ENCODE measurements at regions not wholly inside any gene's neighbourhood (a gene's known extent, or its start where the extent isn't known, plus 50 kb on each side); places are given as distances from the start of the nearest gene placed in this dataset.
"Not testable (repeated sequence)": the region's sequence is repeated elsewhere in the genome, so short reads cannot be mapped to it uniquely, and the experiment has no call there.

DNA sequence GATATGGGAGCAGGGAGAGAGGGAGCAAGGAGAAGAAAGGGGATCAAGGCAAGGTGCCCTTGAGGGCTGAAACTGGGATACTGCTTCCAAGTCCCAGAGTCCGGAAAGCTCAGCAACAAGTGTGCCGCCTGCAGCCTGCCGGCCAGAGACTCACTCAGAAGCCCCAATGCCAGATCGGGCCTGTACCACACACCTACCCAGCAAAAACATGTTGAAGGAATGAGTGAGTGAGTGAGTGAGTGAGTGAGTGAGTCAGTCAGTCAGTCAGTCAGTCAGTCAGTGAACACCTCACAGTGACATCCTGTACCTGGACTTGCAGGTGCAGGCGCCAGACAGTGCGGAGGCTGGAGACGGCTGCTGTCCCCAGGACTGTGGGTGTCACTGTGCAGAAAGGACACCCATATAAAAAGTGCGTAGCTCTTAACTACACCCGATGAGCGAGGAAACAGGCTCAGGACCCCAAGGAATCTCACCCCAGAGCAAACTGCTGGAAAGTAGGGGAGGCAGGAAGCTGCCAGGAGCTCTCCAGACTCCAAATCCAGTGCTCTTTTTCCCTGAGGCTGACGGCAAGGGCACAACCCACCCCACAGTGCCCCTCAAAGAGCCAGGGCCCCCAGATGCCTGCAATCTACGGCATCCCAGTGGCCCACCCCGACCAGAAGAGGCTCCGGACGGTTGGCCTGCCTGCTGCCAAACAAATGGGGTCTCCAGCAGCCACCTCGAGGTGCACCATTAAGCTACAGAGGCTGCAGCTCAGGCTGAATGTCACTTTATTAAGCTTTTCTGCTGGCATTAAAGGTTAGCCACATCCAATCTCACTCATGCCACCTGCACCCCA is 261.7 kb downstream of the NPHP4 start:
- no peak for DNase-seq

DNA sequence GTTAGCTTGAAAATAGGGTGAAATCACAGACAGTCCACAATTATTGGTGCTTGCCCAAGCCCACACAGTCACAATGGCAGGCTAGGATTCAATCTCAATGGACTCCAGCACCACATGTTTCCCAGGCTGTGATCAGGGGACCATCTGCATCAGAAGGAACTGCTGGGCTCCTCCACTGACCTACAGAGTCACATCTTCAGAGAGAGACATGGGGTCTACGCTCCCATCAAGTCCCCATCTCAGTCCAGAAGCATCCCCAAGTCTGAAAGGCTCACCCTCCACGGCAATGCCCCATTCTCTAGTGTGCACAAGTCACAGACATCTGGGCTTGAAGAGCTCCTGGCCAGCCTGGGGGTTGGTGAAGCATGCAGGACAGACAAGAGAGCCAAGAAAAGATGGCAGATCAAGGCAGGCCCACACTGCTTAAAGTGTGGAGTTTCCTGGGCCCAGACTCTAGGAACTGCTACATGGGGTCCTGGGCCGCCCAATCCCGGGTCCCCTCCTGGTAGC is 262.5 kb downstream of the NPHP4 start:
- no peak for DNase-seq

DNA sequence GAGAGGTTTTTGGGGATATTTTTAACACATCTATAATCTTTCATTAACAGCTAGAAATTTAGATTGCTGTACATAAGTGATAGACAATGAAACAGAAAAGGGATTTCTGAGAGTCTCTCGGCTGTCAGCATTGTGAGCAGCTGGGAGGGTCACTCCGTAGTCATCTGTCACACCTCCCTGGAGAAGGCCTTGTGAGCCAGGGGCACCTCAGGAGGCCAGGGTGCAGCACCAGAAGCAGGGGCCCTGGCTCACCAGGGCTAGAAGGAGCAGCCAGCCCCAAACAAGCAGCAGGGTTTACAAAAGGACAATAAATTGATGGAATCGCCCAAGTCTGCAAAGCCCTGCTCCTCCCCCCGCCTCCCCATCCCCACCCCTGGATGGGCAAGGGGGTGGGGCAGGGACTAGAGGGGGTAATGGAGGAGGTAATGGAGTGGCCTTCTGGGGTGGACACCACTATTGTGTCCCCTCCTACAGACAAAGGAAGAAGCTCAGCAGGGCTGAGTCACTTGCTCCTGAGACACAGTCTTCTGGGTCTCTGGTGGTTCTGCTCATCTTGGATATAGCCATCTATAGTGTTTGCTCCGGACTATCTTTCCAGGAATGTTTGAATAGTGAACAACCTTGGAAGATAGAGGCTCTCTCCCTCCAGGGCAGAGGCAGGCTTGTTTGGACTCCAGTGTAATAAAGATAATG is 263.4 kb downstream of the NPHP4 start:
- no peak for DNase-seq

DNA sequence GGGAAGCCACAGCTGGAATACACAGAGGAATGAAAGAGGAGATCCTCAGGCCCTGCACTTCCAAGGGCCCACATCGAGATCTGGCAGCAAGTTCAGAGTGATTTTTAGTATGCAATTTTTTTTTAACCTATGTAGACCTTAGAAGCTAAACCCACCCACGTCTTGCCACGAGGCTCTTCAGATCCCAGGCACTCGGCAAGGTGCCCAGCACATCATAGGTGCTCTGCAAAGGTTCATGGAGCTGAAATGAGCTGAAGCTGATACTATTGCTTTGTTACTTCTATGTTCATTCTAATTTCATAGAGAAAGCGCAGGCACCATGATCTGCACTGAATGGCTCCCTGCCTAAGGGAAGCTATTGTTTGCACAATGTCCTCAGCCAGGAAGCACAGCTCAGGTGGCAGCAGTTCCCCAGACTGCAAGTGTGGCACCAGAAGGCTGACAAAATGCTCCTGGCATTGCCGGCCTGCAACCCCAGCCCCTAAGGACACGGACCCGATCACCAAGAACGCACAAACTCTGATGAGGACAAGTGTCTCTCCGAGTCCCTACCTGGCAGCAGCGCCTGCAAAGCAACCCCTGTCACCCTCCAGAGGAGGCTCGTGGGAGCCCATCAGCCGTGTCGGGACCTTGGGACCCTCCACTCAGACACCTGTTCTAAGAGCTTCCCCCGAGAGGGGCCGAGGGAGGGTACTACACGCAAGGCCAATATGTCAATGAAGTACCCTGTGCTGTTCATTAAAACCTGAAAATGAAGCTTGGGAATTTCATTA is 264.2 kb downstream of the NPHP4 start:
- DNase-seq: no peak

DNA sequence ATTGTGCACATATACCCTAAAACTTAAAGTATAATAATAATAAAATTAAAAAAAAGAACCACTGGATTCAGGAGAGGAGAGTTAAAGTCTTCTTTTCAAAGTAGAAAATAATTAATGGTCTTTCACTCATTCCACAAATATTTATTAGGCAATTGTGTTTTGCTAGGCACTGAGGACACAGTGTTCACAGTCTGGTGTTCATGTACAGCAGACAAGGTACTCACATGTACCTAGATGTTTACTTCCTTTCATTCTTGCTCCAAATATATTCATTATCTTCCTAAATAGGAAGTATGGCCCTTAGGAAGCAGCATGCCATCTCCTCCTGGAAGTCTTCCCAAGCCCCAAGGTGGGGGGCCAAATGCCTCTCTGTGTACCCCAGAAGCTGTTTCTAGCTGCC is 265.0 kb downstream of the NPHP4 start:
- no peak for DNase-seq

DNA sequence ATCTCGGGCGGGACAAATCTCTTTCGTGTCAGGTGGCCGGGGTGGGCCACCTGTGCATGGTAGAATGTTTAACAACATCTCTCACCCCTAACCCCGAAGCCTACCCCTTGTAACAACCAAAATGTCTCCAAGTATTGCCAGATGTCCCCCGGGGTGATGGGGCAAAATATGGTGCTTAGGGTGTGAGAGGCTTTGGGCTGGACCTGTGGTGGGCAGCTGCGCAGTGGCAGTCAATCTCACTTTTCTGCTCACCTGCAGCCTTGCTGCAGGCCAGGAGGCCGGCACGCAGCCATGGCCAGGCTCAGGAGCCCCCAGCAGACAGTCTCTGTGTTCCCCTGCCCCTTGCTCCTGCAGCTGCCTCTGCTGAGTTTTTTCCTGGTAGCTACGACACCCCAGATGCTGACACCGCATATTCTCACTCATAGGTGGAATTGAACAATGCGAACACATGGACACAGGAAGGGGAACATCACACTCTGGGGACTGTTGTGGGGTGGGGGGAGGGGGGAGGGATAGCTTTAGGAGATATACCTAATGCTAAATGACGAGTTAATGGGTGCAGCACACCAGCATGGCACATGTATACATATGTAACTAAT is 265.5 kb downstream of the NPHP4 start:
- not testable (repeated sequence) for DNase-seq

DNA sequence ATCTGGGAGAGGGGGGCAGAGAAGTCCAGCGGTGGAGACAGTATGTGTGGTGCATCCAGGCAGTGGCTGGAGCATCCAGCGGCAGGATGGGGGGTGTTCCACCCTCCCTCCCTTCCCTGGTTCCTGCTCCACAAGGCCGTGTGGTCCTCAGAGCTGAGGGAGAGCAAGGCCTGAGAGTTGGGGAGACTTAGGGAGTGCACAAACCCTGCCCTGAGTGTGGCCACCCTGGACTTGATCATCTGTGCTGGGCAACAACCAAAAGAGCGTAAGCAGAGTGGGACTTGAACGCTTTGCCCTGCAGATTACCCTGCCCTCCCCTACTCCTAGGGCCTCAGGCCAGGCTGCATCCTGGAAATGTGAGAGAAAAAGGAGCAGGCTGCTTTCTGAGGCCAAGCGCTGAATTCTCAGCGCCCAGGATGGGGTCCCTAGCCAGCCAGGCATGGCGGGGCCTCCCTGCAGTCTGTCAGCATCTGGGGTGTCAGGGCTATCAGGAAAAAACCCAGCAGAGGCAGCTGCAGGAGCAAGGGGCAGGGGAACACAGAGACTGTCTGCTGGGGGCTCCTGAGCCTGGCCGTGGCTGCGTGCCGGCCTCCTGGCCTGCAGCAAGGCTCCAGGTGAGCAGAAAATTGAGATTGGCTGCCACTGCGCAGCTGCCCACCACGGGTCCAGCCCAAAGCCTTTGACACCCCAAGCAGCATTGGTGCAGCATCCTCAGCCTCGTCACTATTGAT is 266.2 kb downstream of the NPHP4 start:
- DNase-seq: no peak

DNA sequence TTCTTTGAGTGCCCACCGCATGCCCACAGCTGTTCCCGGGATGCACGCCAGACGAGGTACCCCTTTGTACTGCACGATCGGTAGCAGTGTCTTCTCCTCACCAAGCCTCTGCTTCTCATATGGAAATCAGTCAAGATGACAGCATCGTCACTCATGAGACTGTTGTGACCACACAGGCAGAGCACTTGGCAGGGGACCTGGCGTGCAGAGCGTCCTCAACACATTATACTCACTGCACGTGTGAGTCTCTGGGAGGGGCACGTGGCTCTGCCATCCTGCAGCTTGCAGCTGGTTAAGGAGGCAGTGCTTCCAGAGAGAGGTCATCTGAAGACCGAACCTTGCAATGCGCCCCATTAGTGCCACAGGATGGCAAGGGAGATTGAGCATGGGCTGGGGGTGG is 266.8 kb downstream of the NPHP4 start:
- DNase-seq: no peak

DNA sequence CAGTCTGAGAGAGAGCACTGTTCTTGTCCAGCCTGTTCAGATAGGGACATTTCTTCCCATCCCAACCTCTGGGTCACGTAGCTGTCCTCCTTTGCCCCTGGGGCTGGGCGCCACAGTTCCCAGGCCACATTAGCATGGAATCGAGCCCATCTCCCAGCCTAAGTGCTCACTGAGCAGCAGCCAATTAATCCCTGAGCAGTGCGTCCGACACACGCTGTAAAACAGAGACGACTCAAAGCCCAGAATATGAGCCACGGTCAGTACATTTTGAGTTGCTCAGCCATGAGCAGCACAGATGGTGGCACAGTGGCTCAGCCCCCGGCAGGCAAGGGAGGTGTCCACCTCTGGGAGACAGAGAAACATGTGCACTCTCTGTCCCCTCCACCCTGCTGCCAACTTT is 267.4 kb downstream of the NPHP4 start:
- no peak for DNase-seq

DNA sequence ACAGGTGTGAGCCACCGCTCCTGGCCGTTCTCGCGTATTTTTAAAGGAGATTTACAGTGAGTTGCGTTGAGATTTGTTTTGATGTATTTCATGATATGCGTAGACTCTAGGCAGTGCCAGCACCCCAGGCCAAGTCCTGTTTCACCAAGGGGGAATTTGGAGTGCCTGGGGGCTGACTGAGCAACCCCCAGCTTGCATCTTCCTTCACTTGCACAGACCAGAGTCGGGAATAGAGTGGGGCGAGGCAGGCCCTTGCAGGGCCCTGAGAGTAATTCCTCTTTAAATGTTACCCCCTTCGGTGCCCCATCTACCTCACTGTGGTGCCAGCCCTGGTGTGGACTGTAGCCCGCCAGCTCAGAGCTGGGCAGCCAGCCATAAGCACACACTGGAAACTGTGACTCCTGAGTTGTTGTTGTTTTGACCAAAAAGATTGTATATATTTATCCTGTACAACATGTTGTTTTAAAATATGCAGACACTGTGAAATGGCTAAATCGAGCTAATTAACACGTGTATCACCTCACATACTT is 269.5 kb downstream of the NPHP4 start:
- DNase-seq: no peak

DNA sequence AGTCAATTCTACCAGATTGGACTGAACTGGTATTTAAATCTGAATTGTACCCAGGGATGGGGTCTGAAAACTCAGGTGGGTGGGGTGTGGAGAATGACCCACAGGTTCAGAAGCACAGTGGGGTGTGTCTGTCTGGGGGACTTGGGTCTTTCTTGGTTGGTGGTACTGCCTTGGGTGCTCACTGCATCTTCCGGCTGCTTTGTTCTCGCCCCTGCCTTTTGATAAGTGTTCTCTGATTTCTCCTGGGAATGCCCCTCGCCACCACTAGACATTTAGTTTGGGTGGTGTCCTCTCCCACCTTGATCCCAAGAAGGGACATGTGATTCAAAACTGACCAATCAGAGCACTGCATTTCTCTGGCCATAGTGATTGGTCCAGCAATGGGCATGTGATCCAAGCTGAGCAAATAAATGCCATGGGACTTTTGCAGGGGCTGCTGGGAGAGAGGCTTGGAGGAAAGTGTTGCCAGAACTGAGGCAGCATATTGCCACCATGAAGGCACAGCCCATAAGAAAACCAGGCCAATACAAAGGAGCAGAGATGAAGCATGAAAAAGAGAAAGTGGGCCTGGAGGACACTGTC is 270.5 kb downstream of the NPHP4 start:
- DNase-seq: no peak

DNA sequence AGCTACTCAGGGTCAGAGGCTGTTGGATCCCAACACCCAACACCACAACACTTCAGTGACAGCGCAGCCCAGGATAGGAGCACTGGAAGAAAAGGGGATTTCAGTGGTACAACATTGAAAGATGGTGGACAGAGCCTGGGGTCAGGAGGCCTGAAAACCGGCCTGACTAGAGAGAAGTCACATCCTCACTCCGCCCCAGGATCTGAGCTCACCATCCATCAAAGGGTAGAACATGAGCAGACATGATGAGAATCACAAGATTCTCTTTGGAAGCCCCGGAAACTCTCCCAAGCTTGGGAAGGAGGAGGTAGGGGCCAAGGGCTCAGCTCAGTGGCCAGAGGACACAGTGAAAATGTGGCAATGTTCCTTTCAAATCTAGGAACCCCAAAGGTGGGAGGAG is 271.3 kb downstream of the NPHP4 start:
- DNase-seq: no peak

DNA sequence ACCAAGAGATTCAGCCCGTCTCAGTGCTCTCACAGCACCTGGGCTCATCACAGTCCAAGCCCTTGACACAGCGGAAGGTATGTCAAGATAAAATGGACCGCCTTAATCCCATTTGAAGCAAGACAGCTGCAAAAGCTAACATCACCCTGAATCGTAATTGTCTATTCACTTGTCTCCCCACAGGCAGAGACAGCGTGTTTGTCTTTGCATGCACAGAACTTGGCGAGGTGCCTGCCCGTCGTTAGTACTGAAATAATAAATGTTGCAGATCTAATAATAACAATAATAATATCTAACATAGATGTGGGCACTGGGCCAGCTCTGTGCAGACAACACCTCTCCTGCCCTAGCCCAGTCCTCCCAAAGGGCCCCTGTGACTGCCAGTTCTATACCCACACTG is 271.7 kb downstream of the NPHP4 start:
- no peak for DNase-seq

DNA sequence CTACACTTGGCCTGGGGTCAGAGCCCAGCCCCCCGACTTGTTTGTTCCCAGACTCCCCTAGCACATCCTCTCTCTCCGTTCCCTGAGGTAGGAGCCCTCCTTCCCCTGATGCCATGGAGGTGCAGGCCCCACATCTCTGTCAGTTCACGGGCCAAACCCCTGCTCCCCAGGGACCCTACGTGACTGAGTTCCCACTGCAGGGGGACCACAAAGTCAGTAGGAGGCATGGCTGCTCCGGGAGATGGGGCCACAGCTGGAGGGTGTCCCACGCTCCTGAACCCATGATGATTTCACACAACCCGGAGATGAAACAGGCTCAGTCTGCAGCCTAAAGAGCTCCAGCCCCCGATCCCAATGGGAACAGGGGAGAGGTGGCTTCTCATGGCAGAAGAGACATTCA is 272.2 kb downstream of the NPHP4 start:
- DNase-seq: no peak

DNA sequence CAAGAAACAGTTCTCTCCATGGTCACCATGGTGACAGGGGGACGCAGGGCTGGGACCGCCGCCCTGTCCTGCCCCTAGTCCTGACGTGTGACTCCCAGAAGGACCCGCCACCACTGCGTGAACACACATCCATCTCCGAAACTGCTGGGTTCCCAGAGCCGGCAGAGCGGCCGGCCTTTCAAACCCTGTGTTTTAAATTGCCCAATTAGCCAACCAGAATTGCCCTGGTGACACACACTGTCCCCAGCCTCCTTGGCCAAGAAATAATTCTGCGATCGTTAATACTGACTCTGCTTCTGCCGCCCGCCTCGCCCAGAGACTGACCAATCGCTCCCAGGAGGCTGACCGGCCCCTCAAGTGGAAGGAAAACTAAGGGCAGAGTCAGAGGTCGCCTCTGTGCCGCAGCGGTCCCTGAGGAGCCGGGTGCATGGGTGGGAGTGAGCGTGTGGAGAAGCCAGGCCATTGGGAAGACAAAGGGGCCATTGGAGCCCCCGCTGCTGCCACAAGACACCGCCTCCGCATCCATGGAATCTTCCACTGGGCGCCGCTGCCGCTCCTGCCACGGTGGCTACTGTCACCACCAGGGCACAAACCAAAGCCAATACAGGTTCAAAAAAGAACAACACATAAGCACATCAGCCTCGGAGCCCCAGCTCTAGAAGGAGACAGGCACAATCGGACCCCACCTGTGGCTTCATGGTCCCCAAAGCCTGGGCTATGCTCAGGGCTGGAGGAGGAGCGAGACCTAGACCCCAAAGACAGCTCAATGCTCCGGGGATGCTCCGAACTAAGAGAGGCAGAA is 273.2 kb downstream of the NPHP4 start:
- no peak for DNase-seq

DNA sequence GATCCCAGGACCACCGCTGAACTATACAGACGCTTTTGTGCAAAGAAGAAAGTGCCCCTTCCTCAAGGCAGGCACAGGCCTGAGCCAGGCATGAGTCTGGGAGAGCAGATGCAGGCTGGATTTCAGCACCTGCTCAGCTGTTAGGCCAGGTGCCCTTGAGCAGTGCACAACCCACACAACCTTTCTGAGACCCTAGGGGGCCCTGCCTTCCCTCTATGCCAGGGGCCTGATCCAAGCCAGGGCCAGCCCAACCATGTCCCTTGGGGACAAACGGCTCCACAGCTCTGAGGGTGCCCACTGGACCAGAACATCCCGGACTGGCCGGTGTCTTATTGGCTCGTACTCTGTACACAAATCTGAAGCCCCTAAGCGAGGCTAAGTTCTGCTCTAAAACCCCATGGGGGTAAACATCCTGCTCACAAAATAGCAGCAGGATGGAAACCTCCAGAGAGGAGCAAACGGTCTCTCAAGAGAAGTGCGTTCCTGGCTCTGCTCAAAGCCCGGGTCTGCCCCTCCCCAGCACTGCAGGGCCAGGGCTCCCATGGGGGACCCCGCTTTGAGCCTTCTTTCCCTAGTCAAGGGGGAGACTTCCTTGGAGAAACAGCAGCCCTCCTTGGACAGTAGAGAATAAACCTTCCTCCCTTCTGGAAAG is 275.1 kb downstream of the NPHP4 start:
- no peak for DNase-seq

DNA sequence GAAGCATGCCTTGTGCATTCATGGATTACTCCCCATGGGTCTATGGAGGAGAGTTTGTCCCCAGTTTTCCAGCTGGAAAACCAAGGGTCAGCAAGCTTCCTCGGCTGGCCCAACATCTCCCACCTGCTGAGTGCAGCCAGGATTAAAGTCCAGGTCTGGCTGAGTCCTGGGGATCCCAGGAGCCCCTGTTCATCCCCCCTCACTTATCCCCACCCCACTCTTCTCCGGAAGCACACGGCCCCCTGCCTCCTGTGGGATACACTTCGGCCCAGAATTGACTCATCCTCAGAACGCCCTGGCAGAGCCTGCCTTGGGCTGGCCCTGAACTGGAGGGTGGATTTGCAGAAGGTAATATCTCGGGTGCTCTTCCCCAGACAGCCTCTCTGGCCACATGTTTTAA is 276.1 kb downstream of the NPHP4 start:
- DNase-seq: no peak

DNA sequence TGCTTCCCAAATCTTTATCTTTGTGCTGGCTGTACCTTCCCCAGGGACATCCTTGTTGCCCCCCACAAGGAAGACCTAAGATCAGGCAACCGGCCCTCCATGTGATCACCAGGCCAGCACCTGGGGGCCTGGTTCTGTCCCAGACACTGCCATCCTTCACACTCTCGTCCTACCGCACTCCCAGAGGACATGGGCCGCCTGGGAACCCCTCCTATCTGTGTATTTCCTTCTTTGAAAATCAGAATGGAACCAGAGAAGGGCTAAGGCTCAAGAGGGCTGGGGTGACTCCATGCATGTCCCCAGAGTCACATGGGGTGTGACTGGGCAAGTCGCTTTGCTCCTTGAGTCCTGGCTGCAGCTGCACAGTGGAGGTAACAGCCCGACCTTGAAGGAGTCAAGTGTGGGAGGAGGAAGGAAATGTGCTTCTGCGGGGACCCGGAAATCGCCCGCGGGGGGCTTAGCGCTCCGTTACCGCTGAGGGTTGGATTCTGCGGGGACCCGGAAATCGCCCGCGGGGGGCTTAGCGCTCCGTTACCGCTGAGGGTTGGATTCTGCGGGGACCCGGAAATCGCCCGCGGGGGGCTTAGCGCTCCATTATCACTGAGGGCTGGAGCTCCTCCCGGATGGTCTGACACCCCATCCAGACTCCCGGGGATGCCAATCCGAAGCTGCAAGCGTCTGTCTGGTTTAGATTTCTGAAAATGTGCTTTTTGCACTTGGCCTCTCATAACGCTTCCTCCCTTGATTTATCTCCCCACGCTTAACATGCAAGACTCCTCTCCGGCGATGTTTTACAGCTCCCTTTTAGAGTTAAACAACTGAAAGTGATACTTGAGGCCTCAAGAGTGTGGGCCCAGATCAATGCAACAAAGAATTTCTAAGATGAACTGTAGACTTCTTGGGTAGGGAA is 278.9 kb downstream of the NPHP4 start:
- no peak for DNase-seq

DNA sequence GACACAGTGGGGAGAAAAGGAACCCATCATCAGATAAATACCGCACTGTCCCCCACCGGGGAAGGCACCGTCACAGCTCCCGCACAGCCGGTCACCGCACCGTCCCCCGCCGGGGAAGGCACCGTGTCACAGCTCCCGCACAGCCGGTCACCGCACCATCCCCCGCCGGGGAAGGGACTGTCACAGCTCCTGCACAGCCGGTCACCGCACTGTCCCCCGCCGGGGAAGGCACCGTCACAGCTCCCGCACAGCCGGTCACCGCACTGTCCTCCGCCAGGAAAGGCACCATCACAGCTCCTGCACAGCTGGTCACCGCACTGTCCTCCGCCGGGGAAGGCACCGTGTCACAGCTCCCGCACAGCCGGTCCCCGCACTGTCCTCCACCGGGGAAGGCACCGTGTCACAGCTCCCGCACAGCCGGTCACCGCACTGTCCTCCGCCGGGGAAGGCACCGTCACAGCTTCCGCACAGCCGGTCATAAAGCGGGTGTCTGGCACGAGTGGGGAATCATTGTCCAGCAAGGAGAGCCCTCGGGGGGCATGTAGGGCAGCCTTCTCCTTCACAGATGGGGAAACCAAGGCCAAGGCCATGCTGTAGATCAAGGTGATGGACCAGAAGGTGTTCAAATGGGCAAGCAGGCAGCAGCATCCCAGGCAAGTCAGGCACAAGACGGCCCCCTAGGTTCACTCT is 280.1 kb downstream of the NPHP4 start:
- no peak for DNase-seq
